ENCODE measurements at regions not wholly inside any gene's neighbourhood (a gene's known extent, or its start where the extent isn't known, plus 50 kb on each side); places are given as distances from the start of the nearest gene placed in this dataset.
"Not testable (repeated sequence)": the region's sequence is repeated elsewhere in the genome, so short reads cannot be mapped to it uniquely, and the experiment has no call there.

GRCh38 chr4:110850461-110851442 lies 227.9 kb upstream of the PITX2 start:
- DNase-seq, result no peak

- no peak for DNase-seq
Measured at GRCh38 chr4:110851989-110852388, 229.1 kb upstream of the PITX2 start.

GRCh38 chr4:110852793-110853192 lies 229.9 kb upstream of the PITX2 start:
- no peak for DNase-seq

GRCh38 chr4:110853242-110853641 lies 230.4 kb upstream of the PITX2 start:
- DNase-seq, result no peak

- no peak for DNase-seq
Measured at GRCh38 chr4:110854021-110854678, 231.3 kb upstream of the PITX2 start.

GRCh38 chr4:110860125-110860524 lies 237.2 kb upstream of the PITX2 start:
- no peak for DNase-seq

GRCh38 chr4:110860901-110861300 lies 238.0 kb upstream of the PITX2 start:
- DNase-seq, result no peak

GRCh38 chr4:110865611-110866259 lies 242.9 kb upstream of the PITX2 start:
- DNase-seq, result no peak

- no peak for DNase-seq
Measured at GRCh38 chr4:110867251-110867960, 244.5 kb upstream of the PITX2 start.

- no peak for DNase-seq
Measured at GRCh38 chr4:110867981-110868720, 245.3 kb upstream of the PITX2 start.

- no peak for DNase-seq
Measured at GRCh38 chr4:110869114-110869513, 246.2 kb upstream of the PITX2 start.

- DNase-seq, result no peak
Measured at GRCh38 chr4:110869862-110870572, 247.1 kb upstream of the PITX2 start.

GRCh38 chr4:110876214-110876613 lies 253.3 kb upstream of the PITX2 start:
- DNase-seq, result not testable (repeated sequence)

- no peak for DNase-seq
Measured at GRCh38 chr4:110876866-110877265, 254.0 kb upstream of the PITX2 start.

- DNase-seq, result no peak
Measured at GRCh38 chr4:110877778-110878370, 255.0 kb upstream of the PITX2 start.

- DNase-seq, result no peak
Measured at GRCh38 chr4:110878413-110878812, 255.5 kb upstream of the PITX2 start.

- DNase-seq, result no peak
Measured at GRCh38 chr4:110878956-110879355, 256.1 kb upstream of the PITX2 start.

- no peak for DNase-seq
Measured at GRCh38 chr4:110886270-110886669, 263.4 kb upstream of the PITX2 start.

- DNase-seq, result no peak
Measured at GRCh38 chr4:110886856-110887255, 264.0 kb upstream of the PITX2 start.

- no peak for DNase-seq
Measured at GRCh38 chr4:110897784-110898183, 274.9 kb upstream of the PITX2 start.

GRCh38 chr4:110898290-110898689 lies 275.4 kb upstream of the PITX2 start:
- no peak for DNase-seq

Data from NCI-H2029 (cell line).